ENCODE measurements at regions not wholly inside any gene's neighbourhood (a gene's known extent, or its start where the extent isn't known, plus 50 kb on each side); places are given as distances from the start of the nearest gene placed in this dataset.

- intact Hi-C loops (cut with micrococcal nuclease; ENCODE audit: unreplicated experiment), result no loop called here
- Histone ChIP-seq H3K4me1 (ENCODE audit: insufficient read depth, low read length) (no peaks in the 10 kb centered on the region), H2AFZ (ENCODE audit: low read length) (no peak overlapping the region), H3K9me3 (ENCODE audit: low read length) (no peaks in the 10 kb centered on the region), H3K27ac (ENCODE audit: extremely low read length, insufficient read depth, low read length) (no peak overlapping the region), H3K4me3 (replicated peaks in 1 of 3; ENCODE audit: insufficient read depth in 1 of 3, low read depth in 2 of 3, low read length in 3 of 3) (no peak overlapping the region), H3K27me3 (ENCODE audit: control insufficient read depth in 1 of 2, insufficient read depth in 2 of 2, low read length in 2 of 2) (no peaks in the 10 kb centered on the region), H3K36me3 (replicated peaks in 1 of 2; ENCODE audit: control insufficient read depth in 1 of 2, insufficient read depth in 2 of 2, low read length in 2 of 2) (no peaks in the 10 kb centered on the region), H3K4me2 (ENCODE audit: low read depth, low read length) (no peak overlapping the region), H3K9ac (ENCODE audit: insufficient read depth, low read depth, low read length) (no peak overlapping the region), H4K20me1 (ENCODE audit: insufficient read depth, low read length) (no peaks in the 10 kb centered on the region), H3K79me2 (ENCODE audit: insufficient read depth, low read length) (no peaks in the 10 kb centered on the region)
- in situ Hi-C loops (cut with HindIII; ENCODE audit: extremely low pct_ligation_motif_present, low pct_unique_long_range_greater_than_20kb), result no loop called here
- 20% methylated on average over 3 of the region's 3 CpGs for WGBS (ENCODE audit: low lambda C conversion rate)
- ATAC-seq, result no peak
- CTCF ChIA-PET (ENCODE audit: low intra/inter-chr PET ratio, low total read pairs), result no interaction called here
- FAIRE-seq, result no peak
- no peak for DNase-seq (ENCODE audit: low spot score)
- POLR2A ChIA-PET, result no interaction called here
- TF ChIP-seq, protein P1, sequence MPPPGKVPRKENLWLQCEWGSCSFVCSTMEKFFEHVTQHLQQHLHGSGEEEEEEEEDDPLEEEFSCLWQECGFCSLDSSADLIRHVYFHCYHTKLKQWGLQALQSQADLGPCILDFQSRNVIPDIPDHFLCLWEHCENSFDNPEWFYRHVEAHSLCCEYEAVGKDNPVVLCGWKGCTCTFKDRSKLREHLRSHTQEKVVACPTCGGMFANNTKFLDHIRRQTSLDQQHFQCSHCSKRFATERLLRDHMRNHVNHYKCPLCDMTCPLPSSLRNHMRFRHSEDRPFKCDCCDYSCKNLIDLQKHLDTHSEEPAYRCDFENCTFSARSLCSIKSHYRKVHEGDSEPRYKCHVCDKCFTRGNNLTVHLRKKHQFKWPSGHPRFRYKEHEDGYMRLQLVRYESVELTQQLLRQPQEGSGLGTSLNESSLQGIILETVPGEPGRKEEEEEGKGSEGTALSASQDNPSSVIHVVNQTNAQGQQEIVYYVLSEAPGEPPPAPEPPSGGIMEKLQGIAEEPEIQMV (CRISPR knock-in tag; IDR thresholded peaks at IDR 0.05; ENCODE audit: low read depth), result no peak
- TF ChIP-seq SP1 (IDR thresholded peaks at IDR 0.05), result no peak
- TF ChIP-seq SP1 (CRISPR knock-in tag; IDR thresholded peaks at IDR 0.05), result no peak
- no peak for TF ChIP-seq ZNF644 (CRISPR knock-in tag; IDR thresholded peaks at IDR 0.05; ENCODE audit: low read depth)
- no peak for TF ChIP-seq KAT2B (IDR thresholded peaks at IDR 0.05; ENCODE audit: borderline replicate concordance, low read depth, low read length)
- no peak for TF ChIP-seq SNAPC2 (CRISPR knock-in tag; IDR thresholded peaks at IDR 0.05)
- TF ChIP-seq, protein P2, sequence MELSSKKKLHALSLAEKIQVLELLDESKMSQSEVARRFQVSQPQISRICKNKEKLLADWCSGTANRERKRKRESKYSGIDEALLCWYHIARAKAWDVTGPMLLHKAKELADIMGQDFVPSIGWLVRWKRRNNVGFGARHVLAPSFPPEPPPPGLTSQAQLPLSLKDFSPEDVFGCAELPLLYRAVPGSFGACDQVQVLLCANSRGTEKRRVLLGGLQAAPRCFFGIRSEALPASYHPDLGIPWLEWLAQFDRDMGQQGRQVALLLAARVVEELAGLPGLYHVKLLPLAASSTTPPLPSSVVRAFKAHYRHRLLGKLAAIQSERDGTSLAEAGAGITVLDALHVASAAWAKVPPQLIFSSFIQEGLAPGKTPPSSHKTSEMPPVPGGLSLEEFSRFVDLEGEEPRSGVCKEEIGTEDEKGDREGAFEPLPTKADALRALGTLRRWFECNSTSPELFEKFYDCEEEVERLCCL (CRISPR knock-in tag; IDR thresholded peaks at IDR 0.05; ENCODE audit: borderline replicate concordance), result no peak
- no peak for TF ChIP-seq MYC (CRISPR knock-in tag; IDR thresholded peaks at IDR 0.05; ENCODE audit: borderline replicate concordance)
- no peak for TF ChIP-seq ZNF660 (CRISPR knock-in tag; IDR thresholded peaks at IDR 0.05; ENCODE audit: borderline replicate concordance, low read depth)
- no peak for TF ChIP-seq ZNF510 (CRISPR knock-in tag; IDR thresholded peaks at IDR 0.05; ENCODE audit: low read depth)
- TF ChIP-seq SRSF1 (optimal IDR thresholded peaks at IDR 0.05; ENCODE audit: low read depth, low read length), result no peak
- TF ChIP-seq JDP2 (CRISPR knock-in tag; IDR thresholded peaks at IDR 0.05; ENCODE audit: borderline replicate concordance), result no peak
- TF ChIP-seq PHF21A (CRISPR knock-in tag; IDR thresholded peaks at IDR 0.05), result no peak
- TF ChIP-seq ZNF775 (CRISPR knock-in tag; IDR thresholded peaks at IDR 0.05; ENCODE audit: borderline replicate concordance), result no peak
- TF ChIP-seq MED13 (CRISPR knock-in tag; IDR thresholded peaks at IDR 0.05), result no peak
- BruUV-seq (replicated peaks), result no TSS peak
These were observed 162.6 kb downstream of the DMAC1 start for GRCh38 chr9:7636838-7637467.

Measured in HepG2 (cell line).